ENCODE measurements at regions not wholly inside any gene's neighbourhood (a gene's known extent, or its start where the extent isn't known, plus 50 kb on each side); places are given as distances from the start of the nearest gene placed in this dataset.
"Not testable (repeated sequence)": the region's sequence is repeated elsewhere in the genome, so short reads cannot be mapped to it uniquely, and the experiment has no call there.

DNA sequence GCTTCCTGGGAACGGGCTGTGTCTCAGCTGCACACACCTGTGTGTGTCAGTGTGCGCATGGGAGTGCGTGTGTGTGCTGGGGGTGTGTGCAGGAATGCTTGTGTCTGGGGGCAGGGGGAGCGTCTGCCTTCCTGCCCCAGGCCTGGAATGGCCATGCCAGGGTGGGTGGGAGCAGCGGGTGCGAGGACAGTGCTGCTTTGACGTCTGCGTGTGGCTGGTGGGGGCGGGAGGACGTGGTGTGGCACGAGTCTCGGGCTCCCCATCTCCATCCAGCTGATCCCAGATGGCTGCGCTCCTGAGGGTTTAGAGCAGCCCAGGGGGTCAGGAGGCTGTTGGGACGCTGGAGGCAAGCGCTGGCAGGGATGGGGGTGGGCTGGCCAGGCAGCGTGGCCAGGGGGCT is 80.6 kb downstream of the TMEM121 start:
- TF ChIP-seq, protein P1, sequence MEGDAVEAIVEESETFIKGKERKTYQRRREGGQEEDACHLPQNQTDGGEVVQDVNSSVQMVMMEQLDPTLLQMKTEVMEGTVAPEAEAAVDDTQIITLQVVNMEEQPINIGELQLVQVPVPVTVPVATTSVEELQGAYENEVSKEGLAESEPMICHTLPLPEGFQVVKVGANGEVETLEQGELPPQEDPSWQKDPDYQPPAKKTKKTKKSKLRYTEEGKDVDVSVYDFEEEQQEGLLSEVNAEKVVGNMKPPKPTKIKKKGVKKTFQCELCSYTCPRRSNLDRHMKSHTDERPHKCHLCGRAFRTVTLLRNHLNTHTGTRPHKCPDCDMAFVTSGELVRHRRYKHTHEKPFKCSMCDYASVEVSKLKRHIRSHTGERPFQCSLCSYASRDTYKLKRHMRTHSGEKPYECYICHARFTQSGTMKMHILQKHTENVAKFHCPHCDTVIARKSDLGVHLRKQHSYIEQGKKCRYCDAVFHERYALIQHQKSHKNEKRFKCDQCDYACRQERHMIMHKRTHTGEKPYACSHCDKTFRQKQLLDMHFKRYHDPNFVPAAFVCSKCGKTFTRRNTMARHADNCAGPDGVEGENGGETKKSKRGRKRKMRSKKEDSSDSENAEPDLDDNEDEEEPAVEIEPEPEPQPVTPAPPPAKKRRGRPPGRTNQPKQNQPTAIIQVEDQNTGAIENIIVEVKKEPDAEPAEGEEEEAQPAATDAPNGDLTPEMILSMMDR (conservative IDR thresholded peaks at IDR 0.05; ENCODE audit: low read depth, low read length), result not testable (repeated sequence)
- TF ChIP-seq EZH2 (IDR thresholded peaks at IDR 0.05; ENCODE audit: low read length, unreplicated experiment); EZH2phosphoT487 (IDR thresholded peaks at IDR 0.05; ENCODE audit: borderline replicate concordance, low read length): not testable (repeated sequence)
